G401.6 (cell line): ENCODE measurements at regions not wholly inside any gene's neighbourhood (a gene's known extent, or its start where the extent isn't known, plus 50 kb on each side); places are given as distances from the start of the nearest gene placed in this dataset.
"Not testable (repeated sequence)": the region's sequence is repeated elsewhere in the genome, so short reads cannot be mapped to it uniquely, and the experiment has no call there.

Source experiments
- FAIRE-seq: peaks from 2 replicates; lab custom pipeline; 2012; peaks lifted over from hg19 to GRCh38; lab: Jason Lieb, UNC

DNA sequence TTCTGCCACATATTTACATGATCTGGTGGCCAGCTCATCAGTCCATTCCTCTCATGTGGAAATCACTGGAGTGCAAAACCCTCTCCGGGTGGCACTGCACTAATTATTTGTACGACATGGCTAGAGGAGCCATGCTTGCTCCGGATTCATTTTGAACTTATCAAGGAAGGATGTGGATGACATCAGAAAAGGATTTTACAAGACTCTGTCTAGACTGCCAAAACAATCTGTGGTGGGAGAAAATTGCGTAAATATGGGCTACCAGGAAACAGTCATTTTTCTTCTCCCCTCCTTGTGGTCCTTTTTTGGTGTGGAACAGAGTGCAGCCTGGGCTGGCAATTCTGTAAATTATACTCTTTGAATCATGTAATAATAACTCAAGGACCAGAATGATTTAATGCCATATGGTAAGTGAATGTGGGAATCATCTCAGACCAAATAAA is 123.4 kb upstream of the IFNE start:
- FAIRE-seq: no peak

DNA sequence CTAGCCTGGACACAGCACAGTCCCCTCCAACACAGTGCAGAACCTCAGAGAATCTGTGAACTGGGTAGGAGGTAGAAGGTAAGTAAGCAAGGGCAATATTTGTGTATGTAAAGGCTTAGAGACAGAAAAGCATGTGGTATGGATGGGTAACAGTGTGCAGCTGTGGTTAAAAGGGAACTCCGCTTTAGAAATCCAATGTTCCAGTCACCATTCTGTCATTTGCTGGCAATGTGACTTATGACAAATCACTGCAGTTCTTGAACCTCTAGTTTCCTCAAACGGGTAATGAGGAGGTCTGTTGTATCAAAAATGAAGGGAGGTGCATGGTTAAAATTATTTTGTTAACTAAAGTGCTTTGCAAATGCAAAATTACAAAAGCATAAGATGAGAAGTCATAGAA is 125.5 kb upstream of the IFNE start:
- no peak for FAIRE-seq

DNA sequence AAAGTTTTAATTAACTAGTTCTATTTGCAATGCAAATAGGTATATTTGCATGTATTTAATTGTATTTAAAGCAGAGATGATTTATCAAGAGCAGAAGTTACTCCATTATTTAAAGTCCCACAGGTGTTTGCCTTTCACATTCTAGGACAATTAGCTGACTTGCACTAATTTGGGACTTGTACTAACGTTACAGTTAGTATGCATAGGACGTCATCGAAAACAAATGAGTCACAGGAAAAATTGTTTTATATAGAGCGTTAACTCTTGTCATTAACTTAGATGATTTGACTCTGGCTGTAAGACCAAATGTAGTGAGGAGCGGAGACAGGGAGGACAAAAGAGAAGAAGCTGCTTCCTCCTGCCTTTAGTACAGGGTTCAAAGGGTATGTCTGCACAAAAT is 126.1 kb upstream of the IFNE start:
- no peak for FAIRE-seq

DNA sequence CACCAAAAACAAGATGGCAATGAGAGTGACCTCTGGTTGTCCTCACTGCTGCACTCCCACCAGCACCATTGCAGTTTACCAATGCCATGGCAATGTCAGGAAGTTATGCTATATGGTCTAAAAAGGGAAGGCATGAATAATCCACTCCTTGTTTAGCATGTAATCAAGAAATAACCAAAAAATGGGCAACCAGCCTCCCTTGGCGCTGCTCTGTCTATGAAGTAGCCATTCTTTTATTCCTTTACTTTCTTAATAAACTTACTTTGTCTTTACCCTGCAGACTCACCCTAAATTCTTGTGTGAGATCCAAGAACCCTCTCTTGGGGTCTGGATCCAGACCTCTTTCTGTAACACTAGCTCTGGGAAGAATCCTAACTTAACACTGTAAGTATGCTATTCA is 127.4 kb upstream of the IFNE start:
- no peak for FAIRE-seq

DNA sequence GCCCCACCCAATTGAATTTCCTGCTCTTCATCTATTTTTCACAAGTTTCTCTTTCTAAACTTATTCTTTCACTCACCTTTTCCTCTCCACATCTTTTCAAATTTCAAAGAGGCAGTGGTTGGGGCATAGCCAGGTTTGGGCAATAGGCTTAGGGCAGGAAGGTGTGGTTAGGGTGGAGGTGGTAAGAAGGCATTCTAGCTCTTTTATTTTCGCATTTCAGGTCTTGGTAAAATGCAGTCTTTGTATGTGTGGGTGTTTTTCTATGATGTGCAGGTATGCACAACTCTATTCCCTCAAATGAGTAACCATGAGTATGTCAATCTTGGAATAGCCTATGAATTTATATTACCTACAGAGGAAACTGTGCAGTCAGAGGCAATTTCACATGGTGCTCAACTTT is 129.8 kb upstream of the IFNE start:
- no peak for FAIRE-seq

DNA sequence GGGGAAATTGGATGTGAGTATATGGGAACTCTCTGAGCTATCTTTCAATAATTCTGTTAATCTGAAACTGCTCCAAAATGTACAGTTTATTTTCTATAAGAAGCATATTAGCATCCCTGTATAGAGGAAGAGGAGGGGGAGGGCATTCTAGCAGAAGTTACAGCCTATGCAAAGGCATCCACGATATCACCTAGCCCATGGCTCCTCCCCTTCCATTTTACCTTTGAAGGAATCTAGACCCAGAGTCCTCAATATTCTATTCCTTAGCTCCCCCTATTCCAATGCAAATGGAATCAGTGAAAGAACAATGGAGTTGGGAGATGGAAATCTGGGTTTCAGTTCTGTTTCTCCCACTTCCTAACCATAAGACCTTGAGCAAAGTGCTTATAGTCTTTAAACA is 132.9 kb upstream of the IFNE start:
- FAIRE-seq: no peak

DNA sequence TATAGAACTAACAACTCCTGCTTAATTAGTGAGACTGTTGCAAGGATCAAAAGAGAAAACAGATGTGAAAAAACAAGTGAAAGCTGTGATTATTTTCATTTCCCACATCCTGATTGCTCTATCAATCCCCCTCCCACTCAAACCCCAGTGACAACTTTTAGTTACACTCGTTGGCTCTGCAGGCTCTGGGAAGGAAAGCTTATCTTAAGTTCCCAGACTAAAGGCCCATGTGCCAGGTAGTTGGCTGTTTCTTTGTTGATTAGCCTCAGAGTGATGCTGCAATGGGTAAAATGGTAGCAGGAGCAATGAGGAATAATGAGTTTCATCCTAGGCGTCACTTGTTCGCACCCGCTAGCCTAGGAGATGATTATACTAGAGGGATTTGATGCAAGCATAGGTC is 133.3 kb upstream of the IFNE start:
- no peak for FAIRE-seq

DNA sequence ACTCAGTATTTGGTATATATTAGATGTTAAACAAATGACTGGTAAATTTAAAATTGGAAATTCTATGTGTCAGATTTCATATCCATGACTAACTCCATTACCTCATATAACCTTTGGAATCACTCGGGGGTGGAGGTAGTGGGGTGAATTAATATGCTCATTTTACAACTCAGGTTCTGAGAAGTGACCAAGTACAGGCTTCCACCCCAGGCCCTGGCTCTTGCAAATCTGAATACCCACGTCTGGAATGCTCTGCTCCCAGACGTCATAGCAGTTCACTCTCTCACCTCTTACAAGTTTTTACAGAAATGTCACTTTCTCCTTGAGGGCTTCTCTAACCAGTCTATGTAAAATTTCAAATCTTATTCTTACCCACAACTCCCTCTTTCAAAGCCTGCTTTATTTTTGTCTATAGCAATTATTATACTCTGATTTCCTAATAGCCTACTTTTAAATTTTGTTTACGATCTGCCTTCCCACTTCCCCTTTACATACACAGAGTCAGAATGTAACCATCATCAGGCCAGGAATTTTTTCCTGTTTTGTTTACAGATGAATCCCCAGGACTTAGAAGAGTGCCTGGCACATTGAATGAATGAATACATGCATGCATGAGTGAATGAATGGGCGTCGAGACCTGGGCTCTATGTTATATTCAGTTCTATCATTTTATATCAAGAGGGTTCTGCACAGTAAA is 134.1 kb upstream of the IFNE start:
- FAIRE-seq: no peak

DNA sequence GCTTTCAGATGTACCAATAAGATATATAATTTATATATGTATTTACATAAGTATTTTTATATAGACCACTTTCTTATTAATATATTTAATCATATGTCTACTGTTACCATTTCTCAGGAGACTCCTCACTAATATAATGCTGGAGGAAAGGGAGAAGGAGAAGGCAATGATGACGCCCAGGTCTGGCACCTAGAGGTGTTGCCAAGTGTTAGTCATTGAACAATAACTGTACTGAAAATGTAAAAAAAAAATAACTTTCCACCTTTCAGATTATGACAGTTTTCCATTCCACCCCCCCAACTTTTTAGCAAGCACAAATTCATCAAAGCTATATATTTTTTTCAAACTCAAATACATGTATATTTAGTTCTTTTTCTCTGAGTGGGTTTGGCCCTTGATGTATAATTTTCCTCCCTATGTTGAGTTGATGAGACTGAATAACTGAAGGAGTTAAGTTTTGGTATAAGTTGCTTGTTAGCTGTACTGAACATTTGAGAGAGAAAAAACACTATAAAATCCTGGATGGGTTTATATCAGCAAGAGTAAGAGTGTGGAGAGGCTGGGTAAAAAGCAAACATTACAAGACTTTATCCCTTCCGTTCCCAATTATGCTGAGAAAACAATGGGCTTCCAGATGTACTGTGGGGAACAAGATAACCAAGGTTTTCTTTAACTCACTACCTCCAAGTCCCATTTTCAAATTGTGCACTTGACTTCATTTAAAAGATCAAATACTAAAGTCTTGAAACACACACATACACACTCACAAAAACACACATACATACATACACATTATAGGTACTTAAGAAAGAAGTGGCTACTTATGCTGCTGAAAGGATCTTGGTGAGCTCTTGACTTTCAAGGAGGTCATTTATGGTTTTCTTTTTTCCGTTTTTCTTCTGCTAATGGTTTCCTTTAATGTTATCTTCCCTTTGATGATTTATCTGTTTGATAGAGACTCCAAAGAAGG is 142.8 kb upstream of the IFNE start:
- no peak for FAIRE-seq

DNA sequence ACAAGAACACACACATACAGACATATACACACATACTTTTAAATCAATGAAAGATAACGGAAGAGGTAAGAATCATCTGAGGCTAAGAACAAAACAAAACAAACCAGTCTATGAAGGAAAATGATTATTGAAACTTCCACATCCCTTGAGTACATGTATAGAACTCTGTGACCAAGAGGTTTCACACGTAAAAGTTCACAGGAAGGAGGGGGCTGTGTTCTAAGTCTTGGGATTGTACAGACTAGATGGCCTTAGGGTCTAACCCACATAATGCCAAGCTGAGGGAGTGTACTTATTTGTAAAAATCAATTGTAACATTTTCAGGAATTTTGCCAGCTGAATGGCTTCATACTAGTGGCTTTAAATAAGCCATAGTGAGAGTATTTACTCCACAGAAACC is 144.4 kb upstream of the IFNE start:
- FAIRE-seq: no peak

DNA sequence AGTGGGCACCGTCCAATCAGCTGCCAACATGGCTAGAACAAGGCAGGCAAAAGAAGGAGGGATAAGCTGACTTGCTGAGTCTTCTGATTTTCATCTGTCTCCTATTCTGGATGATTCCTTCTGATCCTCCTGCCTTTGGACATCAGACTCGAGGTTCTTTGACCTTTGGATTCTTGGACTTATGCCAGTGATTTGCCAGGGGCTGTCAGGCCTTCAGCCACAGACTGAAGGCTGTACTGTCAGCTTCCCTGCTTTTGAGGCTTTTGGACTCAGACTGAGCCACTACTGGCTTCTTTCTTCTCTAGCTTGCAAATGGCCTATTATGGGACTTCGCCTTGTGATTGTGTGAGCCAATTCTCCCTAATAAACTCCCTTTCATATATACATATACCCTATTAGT is 146.8 kb upstream of the IFNE start:
- not testable (repeated sequence) for FAIRE-seq

DNA sequence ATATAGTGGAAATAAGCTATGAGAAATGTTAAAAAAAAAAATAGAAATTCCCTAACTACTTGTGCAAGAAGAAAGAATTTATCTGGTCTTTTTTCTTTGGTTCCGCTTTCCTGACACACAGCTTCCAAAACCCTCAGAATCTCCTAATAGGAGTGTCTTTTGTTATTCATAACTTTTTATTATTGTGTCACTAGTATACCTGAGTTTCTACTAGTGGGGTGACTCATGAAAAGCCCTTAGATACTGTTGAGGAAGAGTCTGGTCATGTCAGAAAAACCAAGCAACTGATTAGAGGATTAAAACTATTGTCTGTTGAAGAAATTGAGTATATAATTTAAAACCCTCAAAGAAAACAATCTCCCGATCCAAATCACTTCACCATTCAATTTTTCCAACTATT is 152.8 kb upstream of the IFNE start:
- FAIRE-seq: no peak

DNA sequence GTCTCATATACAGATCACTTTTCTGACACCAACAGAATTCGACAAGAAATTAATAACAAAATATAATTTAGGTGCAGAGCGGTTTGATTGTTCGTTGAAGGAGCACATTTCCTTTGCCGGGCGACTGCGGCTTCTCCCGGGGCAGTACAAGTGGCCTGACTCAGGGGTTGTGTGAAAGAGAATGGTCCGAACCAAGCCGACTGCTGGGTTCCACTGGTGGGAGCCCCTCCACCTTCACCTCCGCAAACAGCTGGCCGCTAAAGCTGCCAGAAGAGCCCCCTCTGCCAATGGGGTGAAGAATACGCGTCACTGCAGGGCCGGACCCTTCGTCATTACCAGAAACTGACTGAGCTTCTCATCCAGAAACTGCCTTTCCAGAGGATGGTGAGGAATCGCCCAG is 156.0 kb upstream of the IFNE start:
- no peak for FAIRE-seq

DNA sequence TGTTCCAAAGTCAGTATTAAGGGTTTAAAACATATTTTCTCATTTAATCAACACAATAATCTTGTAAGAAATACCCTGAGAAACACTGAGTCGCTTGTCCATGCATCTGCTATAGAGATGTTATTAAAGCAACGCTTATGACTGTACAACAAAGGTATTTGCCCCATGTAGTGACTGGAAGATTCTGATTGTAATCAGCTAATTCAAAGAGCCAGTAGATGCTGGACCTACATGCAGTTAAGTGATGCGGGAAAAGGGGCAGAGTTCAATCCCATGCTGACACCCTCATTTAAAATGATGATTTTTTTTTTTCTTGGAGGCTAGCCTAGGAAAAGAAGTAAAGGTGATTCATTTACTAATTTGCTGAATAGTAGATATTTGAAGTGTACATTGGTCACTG is 149.3 kb upstream of the MTAP start:
- FAIRE-seq: no peak

DNA sequence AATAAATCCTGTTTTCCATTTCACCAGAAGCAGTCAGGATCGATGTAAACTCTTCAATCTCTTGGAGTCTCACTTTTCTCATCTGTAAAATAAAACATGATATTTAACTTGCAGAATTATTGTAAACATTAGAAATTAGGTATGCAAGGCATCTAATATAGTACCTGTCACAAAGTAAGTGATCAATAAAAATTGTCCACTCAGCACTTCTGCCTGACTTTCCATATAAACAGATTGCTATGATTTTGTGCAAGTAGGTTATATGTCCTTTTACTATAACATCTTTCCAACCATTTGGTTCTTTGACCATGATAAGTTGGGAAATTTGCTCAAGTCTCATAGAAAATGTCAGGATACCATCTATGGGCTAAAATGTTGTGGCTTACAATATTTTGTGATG is 148.8 kb upstream of the MTAP start:
- no peak for FAIRE-seq

DNA sequence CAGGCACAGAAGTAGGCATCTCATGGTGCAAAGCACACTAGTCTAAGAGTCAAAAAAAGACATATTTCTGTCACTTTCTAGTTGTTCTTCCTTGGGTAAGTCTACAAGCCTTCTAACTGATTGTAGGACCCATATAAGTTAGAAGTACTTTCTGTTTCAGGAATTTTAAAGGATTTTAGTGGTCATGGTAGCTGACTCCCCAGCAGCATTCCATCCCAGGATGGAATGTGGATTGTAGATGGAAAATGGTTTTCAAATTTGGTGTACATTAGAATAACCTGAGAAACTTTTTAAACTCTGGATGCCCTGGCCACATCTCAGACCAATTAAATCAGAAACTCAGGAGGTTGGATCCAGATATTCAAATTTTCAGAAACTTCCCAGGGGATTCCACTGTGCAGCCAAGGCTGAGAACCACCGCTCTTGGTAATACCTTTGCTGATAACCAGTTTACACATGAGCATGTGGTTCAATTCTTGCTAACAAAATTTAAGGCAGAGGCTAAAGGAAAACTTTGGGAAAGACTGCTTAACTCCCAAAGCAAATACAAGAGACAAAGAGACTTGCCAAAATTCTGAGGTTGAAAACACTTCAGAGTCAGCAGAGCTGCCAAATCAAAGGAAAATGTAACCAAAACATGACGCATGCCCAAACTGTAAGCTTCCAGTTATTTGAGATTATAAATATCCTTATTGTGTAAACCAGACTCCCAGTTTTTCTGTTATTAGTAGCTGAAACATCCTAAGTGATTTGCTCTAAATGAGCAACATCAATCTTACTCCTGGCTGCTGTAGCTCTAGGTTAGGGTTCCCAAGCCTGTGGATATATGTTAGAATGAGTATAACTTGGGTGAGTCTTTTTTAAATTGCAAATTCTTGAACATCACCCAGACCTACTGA is 145.4 kb upstream of the MTAP start:
- no peak for FAIRE-seq

DNA sequence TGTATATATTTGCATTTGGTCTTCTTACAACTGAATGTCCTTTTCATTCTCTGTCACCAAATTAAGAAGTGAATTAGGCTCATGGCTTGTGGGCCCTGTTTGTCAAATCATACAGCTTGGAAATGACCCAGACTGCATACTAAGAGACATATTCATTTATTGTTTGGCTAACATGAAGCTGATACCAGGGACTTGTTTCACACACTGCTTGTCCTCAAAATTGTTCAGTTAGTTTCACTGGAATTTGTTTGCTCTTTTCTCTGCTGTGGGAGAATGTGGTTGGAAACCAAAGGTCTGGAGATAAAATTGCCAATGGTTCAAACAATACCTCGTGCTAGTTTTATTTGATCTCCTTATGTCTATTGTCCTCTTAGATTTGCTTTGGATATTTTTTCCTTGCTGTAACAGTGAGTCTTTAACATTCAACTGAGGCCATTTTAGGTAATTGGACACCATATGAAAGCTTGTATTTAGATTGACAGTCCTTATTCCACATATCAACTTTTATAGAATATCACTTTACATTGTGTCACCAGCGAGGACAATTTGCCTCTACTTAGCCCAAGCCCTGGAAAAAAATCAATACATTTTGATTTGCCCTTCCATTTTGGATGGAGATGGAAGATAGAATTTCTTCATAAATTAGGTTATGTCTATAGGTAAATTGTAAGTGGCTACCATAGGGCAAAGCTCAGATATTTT is 144.3 kb upstream of the MTAP start:
- FAIRE-seq: no peak

DNA sequence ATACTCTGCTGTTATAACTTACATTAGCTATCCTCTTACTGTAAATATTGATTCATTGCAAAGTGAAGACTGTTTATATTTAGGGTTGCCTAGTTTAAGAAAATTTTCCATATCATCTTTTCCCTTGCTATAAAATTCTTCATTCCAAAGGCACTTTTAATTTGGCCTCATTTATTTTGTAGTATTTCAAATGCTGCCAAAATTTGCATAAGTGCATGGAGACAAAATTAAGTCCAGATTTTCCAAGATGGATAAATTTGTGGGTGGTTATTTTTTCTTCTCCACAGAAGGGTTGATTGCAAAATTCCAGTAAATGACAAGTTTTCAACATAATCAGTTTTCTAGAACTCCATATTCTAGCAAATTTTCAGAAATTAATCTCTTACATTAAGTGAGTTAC is 141.5 kb upstream of the MTAP start:
- no peak for FAIRE-seq

DNA sequence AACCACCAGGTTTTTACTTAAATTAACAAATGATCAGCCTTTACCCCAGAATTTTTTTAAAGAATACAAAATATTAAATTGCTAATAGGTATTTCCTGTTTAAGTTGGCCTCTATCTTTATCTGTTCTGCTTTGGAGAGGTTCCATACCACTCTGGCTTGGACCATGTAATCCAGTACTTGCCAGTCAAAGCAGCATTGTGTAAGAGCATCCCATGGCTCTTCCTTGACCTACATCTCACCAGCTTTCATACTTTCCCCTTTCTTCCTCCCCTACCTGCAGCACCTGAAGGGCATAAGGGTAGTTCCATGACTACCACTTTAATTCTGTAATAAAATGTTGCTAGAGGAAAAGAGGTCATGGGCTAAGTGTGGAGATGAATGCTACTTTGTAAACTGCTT is 140.8 kb upstream of the MTAP start:
- no peak for FAIRE-seq

DNA sequence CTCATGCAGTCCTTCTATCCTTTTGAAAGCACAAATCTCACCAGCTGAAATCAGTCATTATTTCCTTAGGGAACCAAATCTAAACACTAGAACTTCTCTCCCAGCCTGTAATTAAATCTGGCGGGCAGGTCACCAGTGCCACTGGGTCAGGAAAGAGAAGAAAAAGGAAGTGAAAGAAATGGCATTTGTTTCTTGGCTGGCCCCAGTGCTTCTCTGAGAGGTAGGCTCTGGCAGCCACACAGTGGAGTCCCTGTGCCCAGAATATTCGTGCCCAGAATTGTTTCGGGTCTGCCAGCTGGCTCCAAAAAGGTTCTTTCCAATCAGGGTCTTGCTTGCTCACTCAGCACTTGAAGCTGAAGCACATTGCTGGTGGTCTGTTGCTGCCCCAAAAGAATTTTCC is 133.9 kb upstream of the MTAP start:
- FAIRE-seq: no peak

DNA sequence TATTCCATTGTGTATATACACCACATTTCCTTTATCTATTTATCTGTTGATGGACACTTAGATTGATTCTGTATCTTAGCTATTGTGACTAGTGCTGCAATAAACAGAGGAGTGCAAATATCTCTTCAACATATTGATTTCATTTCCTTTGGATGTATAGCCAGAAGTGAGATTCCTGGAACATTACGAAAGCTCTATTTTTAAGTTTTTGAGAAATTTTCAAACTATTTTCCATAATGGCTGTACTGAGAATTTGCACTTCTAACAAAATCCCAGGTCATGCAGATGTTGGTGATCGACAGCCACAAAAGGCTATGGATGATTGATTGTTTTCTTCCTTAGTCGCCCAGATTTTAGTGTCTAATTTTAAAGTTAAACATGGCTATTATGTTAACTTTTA is 132.7 kb upstream of the MTAP start:
- no peak for FAIRE-seq

DNA sequence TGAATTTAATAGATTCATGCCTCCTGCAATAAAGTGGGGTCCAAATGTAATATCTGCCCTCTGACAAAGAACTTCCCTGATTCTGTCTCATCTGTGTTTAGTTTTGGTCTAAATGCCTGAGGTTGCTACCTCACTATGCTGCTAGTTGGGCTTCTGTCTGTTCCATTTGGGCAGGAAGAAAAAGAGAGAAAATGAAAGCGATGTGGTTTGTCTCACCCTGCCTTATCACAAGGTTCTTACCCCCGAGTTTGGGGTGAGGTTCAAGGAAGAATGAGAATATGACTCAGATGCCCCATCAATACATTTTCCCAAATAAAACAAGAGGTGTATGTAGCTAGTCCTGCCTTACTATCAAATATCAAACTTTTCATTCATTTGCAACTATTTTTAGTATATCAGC is 132.1 kb upstream of the MTAP start:
- no peak for FAIRE-seq
